ENCODE measurements at regions not wholly inside any gene's neighbourhood (a gene's known extent, or its start where the extent isn't known, plus 50 kb on each side); places are given as distances from the start of the nearest gene placed in this dataset.

- intact Hi-C loops (cut with micrococcal nuclease; ENCODE audit: unreplicated experiment) = no loop called here
- POLR2A ChIA-PET (ENCODE audit: low non-redundant PET) = no interaction called here
- CTCF ChIA-PET = no interaction called here
- Histone ChIP-seq H3K36me3 (ENCODE audit: insufficient read depth, low read length, poor library complexity, severe bottlenecking) (no peaks in the 10 kb centered on the region), H3K27ac (ENCODE audit: low read depth, low read length, poor library complexity, severe bottlenecking) (no peak overlapping the region), H3K27me3 (replicated peaks; ENCODE audit: insufficient read depth, low read depth, low read length, poor library complexity) (no peaks in the 10 kb centered on the region), H3K9me3 (ENCODE audit: low read depth, low read length, poor library complexity, severe bottlenecking) (no peaks in the 10 kb centered on the region), H3K4me1 (ENCODE audit: insufficient read depth, low read length, poor library complexity, severe bottlenecking) (peaks cover 17% of the 10 kb centered on the region), H3K4me3 (ENCODE audit: low read depth, low read length, poor library complexity, severe bottlenecking) (no peak overlapping the region)
- DNase-seq (ENCODE audit: low spot score) = no peak
- TF ChIP-seq, protein P1, sequence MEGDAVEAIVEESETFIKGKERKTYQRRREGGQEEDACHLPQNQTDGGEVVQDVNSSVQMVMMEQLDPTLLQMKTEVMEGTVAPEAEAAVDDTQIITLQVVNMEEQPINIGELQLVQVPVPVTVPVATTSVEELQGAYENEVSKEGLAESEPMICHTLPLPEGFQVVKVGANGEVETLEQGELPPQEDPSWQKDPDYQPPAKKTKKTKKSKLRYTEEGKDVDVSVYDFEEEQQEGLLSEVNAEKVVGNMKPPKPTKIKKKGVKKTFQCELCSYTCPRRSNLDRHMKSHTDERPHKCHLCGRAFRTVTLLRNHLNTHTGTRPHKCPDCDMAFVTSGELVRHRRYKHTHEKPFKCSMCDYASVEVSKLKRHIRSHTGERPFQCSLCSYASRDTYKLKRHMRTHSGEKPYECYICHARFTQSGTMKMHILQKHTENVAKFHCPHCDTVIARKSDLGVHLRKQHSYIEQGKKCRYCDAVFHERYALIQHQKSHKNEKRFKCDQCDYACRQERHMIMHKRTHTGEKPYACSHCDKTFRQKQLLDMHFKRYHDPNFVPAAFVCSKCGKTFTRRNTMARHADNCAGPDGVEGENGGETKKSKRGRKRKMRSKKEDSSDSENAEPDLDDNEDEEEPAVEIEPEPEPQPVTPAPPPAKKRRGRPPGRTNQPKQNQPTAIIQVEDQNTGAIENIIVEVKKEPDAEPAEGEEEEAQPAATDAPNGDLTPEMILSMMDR (conservative IDR thresholded peaks at IDR 0.05; ENCODE audit: low read depth, low read length) = no peak
- BruUV-seq (replicated peaks) = no TSS peak
These were observed 143.4 kb downstream of the CTTN start for GRCh38 chr11:70541699-70542098.

GRCh38 chr11:70542406-70542805 lies 144.1 kb downstream of the CTTN start:
- Histone ChIP-seq H3K27me3 (replicated peaks; ENCODE audit: insufficient read depth, low read depth, low read length, poor library complexity) (no peaks in the 10 kb centered on the region), H3K27ac (ENCODE audit: low read depth, low read length, poor library complexity, severe bottlenecking) (no peak overlapping the region), H3K4me1 (ENCODE audit: insufficient read depth, low read length, poor library complexity, severe bottlenecking) (peaks cover 24% of the 10 kb centered on the region), H3K9me3 (ENCODE audit: low read depth, low read length, poor library complexity, severe bottlenecking) (no peaks in the 10 kb centered on the region), H3K36me3 (ENCODE audit: insufficient read depth, low read length, poor library complexity, severe bottlenecking) (no peaks in the 10 kb centered on the region), H3K4me3 (ENCODE audit: low read depth, low read length, poor library complexity, severe bottlenecking) (no peak overlapping the region)
- no TSS peak for BruUV-seq (replicated peaks)
- ChIA-PET CTCF (no interaction called here), POLR2A (ENCODE audit: low non-redundant PET) (no interaction called here)
- DNase-seq (ENCODE audit: low spot score) = no peak
- TF ChIP-seq, protein P1 (conservative IDR thresholded peaks at IDR 0.05; ENCODE audit: low read depth, low read length) = no peak
- TF ChIP-seq EZH2 (IDR thresholded peaks at IDR 0.05; ENCODE audit: borderline replicate concordance, low read depth, low read length, poor library complexity, severe bottlenecking) = no peak
- intact Hi-C loops (cut with micrococcal nuclease; ENCODE audit: unreplicated experiment) = no loop called here

DNA sequence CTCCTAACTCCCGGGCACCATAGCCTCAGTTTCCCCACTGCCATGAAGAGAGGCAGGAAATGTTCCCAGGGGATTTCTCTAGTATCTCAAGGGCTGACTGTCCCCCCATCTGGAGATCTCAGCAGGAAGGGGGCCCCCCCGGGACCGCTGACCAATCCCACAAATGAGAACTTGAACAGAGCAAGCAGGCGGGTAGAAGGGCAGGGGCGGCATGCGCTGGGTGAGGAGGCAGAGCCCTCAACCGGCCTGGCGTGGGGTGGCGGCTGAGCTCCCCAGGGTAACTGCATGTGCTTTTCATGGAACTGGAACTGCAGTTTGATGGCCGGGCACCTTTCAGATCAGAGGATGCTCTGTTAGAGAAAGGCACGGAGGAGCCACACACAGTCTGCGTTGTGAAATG lies 144.5 kb downstream of the CTTN start:
- TF ChIP-seq EZH2 (IDR thresholded peaks at IDR 0.05; ENCODE audit: borderline replicate concordance, low read depth, low read length, poor library complexity, severe bottlenecking) = no peak
- TF ChIP-seq, protein P1 (conservative IDR thresholded peaks at IDR 0.05; ENCODE audit: low read depth, low read length) = no peak
- H3K27ac ChIP-seq (ENCODE audit: low read depth, low read length, poor library complexity, severe bottlenecking) = no peak overlapping the region
- no TSS peak for BruUV-seq (replicated peaks)
- no peaks in the 10 kb centered on the region for H3K27me3 ChIP-seq (replicated peaks; ENCODE audit: insufficient read depth, low read depth, low read length, poor library complexity)
- no peak overlapping the region for H3K4me3 ChIP-seq (ENCODE audit: low read depth, low read length, poor library complexity, severe bottlenecking)
- H3K4me1 ChIP-seq (ENCODE audit: insufficient read depth, low read length, poor library complexity, severe bottlenecking) = peaks cover 28% of the 10 kb centered on the region
- no peak for DNase-seq (ENCODE audit: low spot score)
- intact Hi-C loops (cut with micrococcal nuclease; ENCODE audit: unreplicated experiment) = no loop called here
- no peaks in the 10 kb centered on the region for H3K36me3 ChIP-seq (ENCODE audit: insufficient read depth, low read length, poor library complexity, severe bottlenecking)
- POLR2A ChIA-PET (ENCODE audit: low non-redundant PET) = no interaction called here
- H3K9me3 ChIP-seq (ENCODE audit: low read depth, low read length, poor library complexity, severe bottlenecking) = no peaks in the 10 kb centered on the region
- CTCF ChIA-PET = no interaction called here

Data from A673 (cell line).